Osteocyte (in vitro differentiated cells): ENCODE measurements at regions not wholly inside any gene's neighbourhood (a gene's known extent, or its start where the extent isn't known, plus 50 kb on each side); places are given as distances from the start of the nearest gene placed in this dataset.

ENCODE experiments used
- DNase-seq: peaks from one replicate; pipeline ENCODE4 v3.0.0; 2021; ENCODE audit warnings: mixed read lengths; ENCODE audit not compliant: unreplicated experiment; ENCODE audit errors: extremely low spot score
- H3K27ac Mint-ChIP-seq: one replicate; pipeline ENCODE4 v1.8.0; 2021; ENCODE audit warnings: mild to moderate bottlenecking, mixed read lengths; ENCODE audit not compliant: unreplicated experiment
- H3K27me3 Mint-ChIP-seq: one replicate; pipeline ENCODE4 v1.8.0; 2021; ENCODE audit warnings: mixed read lengths; ENCODE audit not compliant: unreplicated experiment
- H3K36me3 Mint-ChIP-seq: one replicate; pipeline ENCODE4 v1.8.0; 2021; ENCODE audit warnings: mixed read lengths; ENCODE audit not compliant: unreplicated experiment
- H3K4me1 Mint-ChIP-seq: one replicate; pipeline ENCODE4 v1.8.0; 2021; ENCODE audit warnings: mixed read lengths; ENCODE audit not compliant: unreplicated experiment
- H3K4me3 Mint-ChIP-seq: one replicate; pipeline ENCODE4 v1.8.0; 2021; ENCODE audit warnings: mild to moderate bottlenecking, moderate library complexity, mixed read lengths; ENCODE audit not compliant: unreplicated experiment
- H3K9me3 Mint-ChIP-seq: one replicate; pipeline ENCODE4 v1.8.0; 2021; ENCODE audit warnings: mixed read lengths; ENCODE audit not compliant: unreplicated experiment
- TF ChIP-seq, protein P1 (sequence below): fragments of 200-600 bp; sonication (generic); IDR thresholded peaks from 2 replicates; pipeline ENCODE4 v1.5.0; 2021; ENCODE audit warnings: antibody characterized with exemption, mild to moderate bottlenecking, moderate library complexity

DNA sequence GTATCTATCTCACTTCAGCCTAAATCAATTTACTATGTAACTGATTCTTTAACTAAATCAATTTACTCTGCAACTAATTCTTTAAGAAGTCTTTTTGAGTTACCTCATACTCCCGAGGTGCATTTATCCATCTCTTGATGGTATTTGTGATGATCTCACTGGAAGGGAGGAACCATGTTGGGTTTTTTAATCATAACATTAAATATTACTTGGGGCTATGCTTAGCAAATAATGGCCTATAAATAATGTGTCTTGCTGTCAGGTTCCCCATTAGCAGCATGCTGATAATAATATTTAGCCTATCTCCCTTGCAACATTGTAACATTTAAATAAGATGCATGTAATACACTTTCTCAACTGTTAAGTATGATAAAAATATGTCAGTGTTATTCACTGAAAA is 411.3 kb downstream of the SLITRK1 start:
- Mint-ChIP-seq H3K36me3 (peaks cover 3% of the 10 kb centered on the region), H3K4me1 (no peaks in the 10 kb centered on the region), H3K27me3 (no peaks in the 10 kb centered on the region), H3K27ac (no peak overlapping the region), H3K9me3 (peaks cover 12% of the 10 kb centered on the region), H3K4me3 (no peak overlapping the region)
- TF ChIP-seq, protein P1, sequence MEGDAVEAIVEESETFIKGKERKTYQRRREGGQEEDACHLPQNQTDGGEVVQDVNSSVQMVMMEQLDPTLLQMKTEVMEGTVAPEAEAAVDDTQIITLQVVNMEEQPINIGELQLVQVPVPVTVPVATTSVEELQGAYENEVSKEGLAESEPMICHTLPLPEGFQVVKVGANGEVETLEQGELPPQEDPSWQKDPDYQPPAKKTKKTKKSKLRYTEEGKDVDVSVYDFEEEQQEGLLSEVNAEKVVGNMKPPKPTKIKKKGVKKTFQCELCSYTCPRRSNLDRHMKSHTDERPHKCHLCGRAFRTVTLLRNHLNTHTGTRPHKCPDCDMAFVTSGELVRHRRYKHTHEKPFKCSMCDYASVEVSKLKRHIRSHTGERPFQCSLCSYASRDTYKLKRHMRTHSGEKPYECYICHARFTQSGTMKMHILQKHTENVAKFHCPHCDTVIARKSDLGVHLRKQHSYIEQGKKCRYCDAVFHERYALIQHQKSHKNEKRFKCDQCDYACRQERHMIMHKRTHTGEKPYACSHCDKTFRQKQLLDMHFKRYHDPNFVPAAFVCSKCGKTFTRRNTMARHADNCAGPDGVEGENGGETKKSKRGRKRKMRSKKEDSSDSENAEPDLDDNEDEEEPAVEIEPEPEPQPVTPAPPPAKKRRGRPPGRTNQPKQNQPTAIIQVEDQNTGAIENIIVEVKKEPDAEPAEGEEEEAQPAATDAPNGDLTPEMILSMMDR, result no peak
- no peak for DNase-seq

DNA sequence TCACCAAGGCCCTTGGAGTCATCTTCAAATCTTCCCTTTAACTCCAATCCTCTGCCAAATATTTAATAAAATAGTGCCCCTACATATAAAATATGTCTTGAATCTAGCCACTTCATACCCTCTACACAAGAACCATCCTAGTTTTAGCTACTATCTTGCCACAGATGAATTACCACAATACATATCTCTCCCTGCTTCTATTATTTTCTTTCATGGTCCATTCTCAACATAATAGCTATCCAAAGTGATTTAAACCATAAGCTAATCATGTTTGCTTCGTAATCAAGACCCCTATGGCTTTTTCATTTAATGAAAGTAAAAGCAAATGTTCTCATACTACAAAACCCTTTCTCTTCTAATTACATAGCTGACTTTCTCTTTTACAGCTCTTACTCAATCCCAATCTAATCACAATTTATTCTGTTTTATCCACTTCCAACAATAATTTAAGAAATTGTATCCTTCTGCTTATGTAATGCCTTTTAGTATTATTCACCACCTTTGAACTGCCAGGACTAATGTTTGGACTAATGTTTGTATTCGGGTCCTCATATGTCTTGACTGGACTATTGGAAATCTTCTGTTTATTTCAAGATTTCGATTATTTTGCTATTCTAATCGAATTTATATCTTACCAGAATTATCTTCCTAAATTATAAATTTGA is 412.0 kb downstream of the SLITRK1 start:
- Mint-ChIP-seq H3K36me3 (peaks cover 3% of the 10 kb centered on the region), H3K27ac (no peak overlapping the region), H3K4me1 (no peaks in the 10 kb centered on the region), H3K9me3 (peaks cover 14% of the 10 kb centered on the region), H3K27me3 (no peaks in the 10 kb centered on the region), H3K4me3 (no peak overlapping the region)
- TF ChIP-seq, protein P1, result no peak
- no peak for DNase-seq

DNA sequence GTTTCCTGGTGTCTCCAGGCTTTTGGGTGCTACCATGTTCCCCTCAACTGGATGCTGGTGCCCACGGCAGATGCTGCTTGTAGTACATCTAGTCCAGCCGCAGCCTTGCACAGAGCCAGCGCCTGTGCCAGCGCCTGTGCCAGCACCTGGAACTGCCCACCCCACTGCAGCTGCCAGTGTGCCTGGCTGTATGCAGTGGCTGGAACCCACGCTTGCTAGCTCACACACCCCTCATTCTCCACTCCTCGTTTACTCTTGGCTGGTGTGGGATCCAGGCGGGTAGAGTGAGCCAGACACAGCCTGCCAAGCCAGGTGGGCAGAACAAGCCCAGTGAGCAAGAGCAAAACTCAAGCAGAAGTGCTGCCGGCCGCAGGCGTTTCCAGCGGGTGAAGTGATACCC is 428.6 kb downstream of the SLITRK1 start:
- no peak for DNase-seq
- H3K27ac Mint-ChIP-seq, result no peak overlapping the region
- no peaks in the 10 kb centered on the region for H3K27me3 Mint-ChIP-seq
- peaks cover 14% of the 10 kb centered on the region for H3K4me1 Mint-ChIP-seq
- TF ChIP-seq, protein P1, result no peak
- H3K36me3 Mint-ChIP-seq, result peaks cover 2% of the 10 kb centered on the region
- peaks cover 8% of the 10 kb centered on the region for H3K9me3 Mint-ChIP-seq
- H3K4me3 Mint-ChIP-seq, result no peak overlapping the region

DNA sequence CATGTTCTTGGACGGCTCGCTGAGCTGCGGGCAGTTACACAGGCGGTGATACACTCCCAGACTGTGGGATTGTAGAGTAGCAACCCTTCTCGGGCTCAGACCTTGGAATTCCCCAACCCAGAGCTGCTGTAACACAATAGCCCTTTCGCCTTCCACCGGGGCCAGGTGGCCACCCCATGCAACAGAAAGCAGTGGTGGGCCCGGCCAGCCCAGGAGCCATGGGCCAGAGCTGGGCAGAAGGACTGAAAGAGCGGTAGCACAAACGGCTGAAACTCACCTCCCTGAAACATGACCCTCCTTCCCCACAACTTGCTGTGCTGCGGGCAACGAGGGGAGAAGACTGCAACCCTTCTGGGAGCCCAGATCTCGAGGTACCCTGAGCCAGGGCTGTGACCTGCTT is 429.0 kb downstream of the SLITRK1 start:
- Mint-ChIP-seq H3K36me3 (peaks cover under 1% of the 10 kb centered on the region), H3K27ac (no peak overlapping the region), H3K4me3 (no peak overlapping the region), H3K9me3 (peaks cover 6% of the 10 kb centered on the region), H3K27me3 (no peaks in the 10 kb centered on the region), H3K4me1 (peaks cover 14% of the 10 kb centered on the region)
- TF ChIP-seq, protein P1, result no peak
- DNase-seq, result no peak

DNA sequence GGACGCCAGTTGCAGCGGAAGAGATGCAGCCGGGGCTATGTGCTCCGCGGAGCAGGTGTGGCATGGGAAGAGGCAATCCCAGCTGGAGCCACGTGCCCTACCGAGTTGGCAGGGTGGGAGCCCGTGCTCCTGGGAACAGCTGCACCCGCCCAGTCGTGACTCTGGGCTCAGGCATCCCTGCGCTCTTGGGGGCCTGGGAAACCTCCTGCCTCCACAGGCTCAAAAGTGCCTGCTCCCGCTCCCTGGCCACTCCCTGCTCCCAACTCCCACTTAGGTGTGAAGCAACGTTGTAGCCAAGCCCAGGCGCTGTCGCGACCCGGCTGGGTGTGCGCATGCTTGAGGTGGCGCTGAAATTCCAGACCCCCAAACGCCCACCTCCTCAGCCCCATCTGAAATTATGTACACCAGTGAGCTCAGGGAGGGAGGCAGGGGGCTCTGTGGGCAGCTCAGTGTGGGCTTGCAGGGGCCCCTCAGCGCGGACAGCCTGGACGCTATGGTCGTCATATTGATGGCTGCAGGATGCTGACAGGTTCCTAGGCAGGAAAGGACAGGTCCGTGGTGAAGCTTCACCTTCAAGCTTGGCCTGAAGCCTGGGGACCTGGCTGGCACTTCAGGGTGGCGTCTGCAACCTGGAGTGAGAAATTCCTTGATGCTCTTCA is 429.9 kb downstream of the SLITRK1 start:
- DNase-seq, result no peak
- H3K9me3 Mint-ChIP-seq, result peaks cover 4% of the 10 kb centered on the region
- peaks cover 14% of the 10 kb centered on the region for H3K4me1 Mint-ChIP-seq
- H3K27me3 Mint-ChIP-seq, result no peaks in the 10 kb centered on the region
- no peak overlapping the region for H3K4me3 Mint-ChIP-seq
- TF ChIP-seq, protein P1, result no peak
- H3K27ac Mint-ChIP-seq, result no peak overlapping the region
- no peaks in the 10 kb centered on the region for H3K36me3 Mint-ChIP-seq
